Activated CD4-positive, CD25-positive, alpha-beta regulatory T cell treated with anti-CD3 and anti-CD28 coated beads, Interleukin-2, amount 50 U/mL, for 16 hours (primary cell): ENCODE measurements at regions not wholly inside any gene's neighbourhood (a gene's known extent, or its start where the extent isn't known, plus 50 kb on each side); places are given as distances from the start of the nearest gene placed in this dataset.

Experiments
- DNase-seq: peaks from one replicate; pipeline ENCODE4 v3.0.0-alpha.2; 2020; ENCODE audit warnings: low read depth, low spot score

DNA sequence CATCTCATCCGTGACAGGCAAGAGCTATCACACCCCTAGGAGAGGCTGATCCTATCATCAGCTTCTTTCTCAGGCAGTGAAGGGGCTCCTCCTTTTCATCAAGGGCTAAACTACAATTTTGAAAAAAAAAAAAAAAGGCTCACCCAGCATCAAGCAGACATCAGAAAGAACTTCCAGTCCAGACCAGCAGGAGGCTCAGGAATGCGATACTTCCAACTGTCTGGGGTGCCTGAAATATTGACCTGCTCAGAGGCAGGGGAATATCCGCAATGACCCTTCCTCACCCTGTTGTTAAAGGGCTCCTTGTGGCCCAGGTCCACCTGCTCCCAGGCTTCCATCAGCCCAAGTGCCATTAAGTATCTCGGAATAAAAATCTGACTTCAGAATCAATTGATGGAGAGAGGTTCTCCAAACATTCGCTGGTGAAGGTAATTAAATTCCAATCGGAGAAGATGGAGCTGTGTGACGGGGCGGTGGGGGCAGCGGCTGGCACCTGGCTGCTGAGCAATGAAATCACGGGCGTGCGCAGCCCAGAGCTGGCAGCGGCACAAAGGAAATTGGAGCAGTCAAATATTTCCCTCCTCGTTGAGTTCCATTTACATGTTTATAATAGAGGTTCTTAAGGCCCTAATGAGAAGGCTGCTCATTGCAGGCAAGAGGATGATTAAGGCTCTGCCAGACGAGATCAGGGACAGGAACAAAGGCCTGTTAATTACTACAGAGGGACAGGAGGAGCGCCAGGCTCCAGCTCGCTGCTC, 69.0 kb upstream of the THY1 start:
- DNase-seq, result no peak

DNA sequence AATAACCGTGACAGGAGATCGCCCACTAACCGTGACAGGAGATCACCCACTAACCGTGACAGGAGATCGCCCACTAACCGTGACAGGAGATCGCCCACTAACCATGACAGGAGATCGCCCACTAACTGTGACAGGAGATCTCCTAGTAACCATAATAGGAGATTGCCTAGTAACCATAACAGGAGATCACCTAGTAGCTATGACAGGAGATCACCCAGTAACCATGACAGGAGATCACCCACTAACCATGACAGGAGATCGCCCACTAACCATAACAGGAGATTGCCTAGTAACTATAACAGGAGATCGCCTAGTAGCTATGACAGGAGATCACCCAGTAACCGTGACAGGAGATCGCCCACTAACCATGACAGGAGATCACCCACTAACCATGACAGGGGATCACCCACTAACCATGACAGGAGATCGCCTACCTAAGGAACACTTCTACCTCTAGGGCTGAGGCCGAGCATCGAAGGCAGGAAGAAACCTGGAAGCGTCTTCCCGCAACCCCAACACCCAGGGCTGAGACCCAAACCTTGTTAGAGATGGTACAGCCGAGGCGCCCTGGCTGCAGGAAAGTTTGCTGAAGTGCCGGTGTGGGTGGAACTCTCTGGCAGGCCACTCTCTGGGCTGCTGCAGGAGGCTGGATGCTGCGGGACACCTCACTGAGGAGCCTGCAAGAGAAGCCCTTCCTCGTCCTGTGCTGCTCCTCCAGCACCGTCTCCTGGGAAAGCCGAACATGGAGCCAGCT, 67.5 kb upstream of the THY1 start:
- no peak for DNase-seq

DNA sequence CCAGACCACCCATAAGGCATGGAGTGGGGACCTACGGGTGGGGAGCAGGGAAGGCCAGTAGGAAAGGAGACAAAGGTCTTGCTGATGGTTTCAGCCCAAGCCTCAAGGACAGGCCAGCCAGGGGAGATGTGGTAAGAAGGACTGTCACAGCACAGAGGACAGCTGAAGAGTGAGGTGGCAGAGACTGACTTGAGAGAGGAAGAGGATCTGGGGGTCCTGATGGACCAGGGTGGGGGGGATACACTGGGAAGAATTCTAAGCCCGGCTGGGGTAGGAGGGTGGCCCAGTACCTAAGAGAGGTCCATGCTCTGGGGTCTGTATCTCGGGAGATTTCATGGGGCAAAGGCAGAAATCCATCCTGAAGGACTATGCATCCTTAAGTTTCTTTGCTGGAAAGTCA, 66.1 kb upstream of the THY1 start:
- no peak for DNase-seq

- no peak for DNase-seq
Observed at GRCh38 chr11:119488256-119488995, 65.5 kb upstream of the THY1 start.

DNA sequence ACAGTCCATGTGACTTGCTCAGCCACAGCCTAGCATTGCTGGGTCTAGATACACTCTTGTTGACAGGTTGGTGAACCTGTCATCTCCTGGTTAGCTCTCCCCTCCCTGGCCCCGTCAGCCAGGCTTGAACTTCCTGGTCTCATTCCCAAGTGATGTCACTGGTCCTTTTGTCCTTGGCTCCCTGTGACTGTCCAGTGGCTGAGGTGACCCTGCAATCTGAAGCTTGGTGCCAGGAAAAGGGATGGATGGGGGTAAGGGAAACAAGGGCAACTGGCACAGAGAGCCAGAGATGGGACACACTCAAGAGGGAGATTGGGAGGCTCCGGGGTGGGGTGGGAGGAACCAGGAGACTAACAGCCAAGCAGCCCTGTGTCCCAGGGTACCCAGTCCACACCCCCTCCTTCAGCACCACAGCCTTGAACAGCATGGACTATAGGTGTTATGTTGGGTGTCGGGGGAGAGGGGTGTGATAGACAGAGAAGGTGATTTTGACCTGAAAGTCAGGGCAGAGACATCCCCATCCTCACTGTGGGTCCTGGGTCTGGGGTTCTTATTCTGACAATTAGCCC, 63.8 kb upstream of the THY1 start:
- DNase-seq, result no peak

GRCh38 chr11:119486016-119486415, 63.0 kb upstream of the THY1 start:
- DNase-seq, result no peak

GRCh38 chr11:119484741-119485605, 62.0 kb upstream of the THY1 start:
- DNase-seq, result no peak

DNA sequence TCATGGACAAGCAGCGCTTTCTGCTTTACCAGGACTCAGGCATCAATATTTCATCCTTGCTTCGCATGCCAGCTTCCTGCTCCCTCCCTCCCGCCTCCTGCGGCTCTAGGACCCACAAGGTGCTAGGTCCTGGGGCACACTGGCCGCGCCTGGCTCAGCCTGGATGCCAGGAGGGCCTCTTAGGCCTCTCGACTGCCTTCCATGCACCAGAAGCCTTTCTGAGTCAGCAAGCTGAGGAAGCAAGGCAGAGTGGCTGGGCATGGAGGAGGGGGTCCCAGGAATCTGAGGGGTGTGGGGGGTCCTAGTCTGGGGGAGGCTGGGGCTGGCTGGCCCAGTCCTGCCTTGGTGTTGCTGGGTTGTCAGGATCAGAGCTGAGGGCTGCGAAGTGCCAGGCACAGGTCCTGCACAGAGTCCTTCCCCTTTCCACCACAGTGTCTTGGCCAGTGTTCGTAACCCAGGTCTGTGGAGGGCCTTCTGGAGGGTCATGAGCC, 61.0 kb upstream of the THY1 start:
- DNase-seq, result no peak

GRCh38 chr11:119483341-119483880, 60.4 kb upstream of the THY1 start:
- DNase-seq, result no peak

GRCh38 chr11:119482521-119483011, 59.6 kb upstream of the THY1 start:
- no peak for DNase-seq

DNA sequence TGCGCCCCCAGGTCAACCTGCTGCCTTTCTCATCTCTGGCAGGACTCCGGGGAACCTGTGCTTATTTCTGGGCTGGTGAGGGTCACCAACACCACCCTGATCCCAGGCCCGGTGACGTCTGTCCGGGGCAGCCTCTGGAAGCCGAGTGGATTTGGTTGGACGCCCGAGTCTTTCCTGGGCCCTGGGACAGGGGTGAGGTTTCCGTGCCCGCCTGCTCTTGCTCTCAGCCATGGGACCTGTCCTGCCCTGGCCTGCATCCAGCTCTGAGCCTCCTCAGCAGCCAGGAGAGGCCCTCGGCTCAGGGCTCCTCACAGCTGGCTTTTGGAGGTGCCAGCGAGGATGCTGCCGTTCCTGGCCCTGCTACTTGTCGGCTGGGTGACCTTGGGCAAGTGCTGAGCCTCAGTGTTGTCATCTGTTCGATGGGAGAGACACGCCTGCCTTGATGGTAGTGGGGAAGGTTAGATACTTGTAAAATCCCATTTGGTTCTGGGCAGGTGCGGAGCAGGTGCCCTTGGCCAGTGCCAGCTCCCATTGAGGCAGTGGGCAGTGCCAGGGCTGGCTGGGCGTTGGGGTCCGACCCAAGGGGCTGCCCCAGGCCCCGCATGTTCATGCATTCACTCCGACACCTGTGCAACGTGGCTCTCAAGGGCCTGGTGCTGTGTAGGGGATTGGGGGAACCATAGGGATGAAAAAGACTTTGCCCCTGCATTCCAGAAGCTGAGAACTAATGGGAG, 58.9 kb upstream of the THY1 start:
- DNase-seq, result no peak

DNA sequence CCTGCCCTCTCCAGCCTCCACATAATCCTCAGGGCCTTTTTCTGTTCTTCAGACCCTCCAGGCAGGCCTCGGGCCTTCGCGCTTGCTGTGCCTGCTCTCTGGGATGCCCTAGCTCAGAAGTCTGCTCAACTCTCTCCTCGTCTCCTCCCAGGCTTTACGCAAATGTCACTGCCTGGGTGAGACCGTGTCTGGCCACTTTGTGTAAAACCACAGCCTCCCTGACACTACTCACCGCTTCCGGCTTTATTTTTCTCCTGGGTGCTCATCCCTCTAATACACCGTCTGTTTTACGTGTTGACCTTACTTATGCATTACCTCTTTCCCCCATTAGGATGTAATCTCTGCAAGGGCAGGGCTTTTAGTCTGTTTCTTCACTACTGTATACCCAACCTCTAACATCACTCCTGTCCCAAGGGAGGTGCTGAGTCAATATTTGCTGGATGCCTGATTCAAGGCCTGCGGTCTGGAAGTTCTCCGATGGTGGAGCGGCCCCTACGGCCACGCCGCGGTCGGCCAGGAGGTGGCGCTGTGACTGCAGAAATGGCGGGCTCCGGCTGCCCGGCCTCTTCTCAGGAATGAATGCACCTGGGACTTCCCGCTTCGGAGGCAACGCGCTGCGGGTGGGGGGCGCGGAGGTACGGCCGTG, 58.2 kb upstream of the THY1 start:
- DNase-seq, result peak; percentile 38

GRCh38 chr11:119480380-119481020, 57.5 kb upstream of the THY1 start:
- no peak for DNase-seq

DNA sequence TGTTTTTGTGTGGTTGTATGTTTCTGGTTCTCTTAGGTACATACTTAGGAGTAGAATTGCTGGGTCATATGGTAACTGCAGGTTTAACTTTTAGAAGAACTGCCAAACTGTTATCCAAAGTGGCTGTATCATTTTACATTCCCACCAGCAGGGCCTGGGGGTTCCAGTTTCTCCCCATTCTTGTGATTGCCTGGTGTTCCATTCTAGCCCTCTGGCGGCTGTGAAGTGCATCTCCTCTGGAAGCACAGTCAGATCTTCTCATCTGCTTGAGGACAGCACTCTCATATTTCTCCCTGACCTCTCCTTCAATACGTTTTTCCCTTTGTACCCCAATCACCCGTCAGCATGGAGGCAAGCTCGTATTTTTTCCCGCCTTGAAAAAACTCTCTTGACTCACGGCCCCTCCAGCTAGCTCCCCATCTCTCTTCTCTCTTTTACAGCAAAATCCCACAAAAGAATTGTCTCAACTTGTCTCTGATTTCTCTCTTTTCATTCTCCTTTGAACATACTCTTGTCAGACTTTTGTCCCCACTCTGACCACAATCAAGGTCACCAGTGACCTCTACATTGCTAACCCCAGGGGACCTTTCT, 56.8 kb upstream of the THY1 start:
- DNase-seq, result no peak

DNA sequence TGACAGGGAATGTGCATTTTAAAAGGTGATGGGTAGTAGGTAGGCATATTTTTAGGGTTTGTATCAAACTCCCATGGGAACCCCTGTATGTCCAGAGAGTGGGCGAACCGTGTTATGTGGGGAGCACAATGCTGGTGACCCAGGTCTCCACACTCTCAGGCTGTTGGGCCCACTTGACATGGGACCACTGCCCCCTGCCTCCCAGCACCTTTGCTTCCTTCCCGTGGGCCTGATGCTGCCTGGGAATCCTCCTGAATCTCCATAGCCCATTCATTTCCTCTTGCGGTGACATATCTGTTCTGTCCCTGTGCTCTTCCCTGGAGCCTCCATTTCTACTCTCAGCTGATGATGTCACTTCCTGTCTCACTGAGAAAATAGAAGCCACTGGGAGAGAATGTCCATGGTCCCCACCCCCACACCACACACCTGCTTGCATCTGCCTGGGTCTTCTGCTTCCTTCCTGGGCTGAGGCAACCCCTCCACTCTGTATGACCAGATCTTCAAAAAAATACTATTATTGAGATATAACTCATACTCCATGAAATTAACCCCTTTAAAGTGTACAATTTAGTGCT, 55.8 kb upstream of the THY1 start:
- DNase-seq, result no peak

DNA sequence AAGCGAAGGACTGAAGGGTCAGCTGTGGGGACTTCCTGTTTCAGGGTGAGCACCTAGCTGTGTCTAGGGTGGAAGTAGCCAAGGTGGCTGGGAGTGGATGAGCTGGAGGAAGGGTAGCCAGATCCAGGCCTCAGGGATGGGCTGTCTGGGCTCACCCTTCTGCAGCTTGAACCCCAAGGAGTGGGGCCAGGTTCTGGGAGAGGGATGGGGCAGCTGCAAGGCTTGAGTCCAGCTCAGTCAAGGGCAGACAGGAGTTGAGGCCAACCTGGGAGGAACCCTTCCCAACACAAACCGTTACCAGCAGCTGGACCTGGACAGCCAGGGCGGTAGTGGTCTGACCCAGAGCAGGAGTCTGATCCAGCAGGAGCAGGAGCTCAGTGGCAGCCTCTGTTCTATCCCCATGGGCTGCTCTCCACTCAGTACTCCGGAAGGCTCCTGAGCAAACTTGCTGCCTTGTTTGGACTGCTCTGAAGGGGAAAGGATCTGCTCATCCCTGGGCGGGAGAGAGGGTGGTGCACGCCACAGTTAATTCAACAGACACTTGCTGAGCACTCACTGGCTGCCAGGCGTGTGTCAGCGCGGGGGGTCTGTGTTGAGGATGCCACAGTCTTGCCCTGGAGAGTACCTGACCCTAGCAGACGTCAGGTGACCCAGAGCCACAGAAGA, 53.8 kb upstream of the THY1 start:
- DNase-seq, result no peak

DNA sequence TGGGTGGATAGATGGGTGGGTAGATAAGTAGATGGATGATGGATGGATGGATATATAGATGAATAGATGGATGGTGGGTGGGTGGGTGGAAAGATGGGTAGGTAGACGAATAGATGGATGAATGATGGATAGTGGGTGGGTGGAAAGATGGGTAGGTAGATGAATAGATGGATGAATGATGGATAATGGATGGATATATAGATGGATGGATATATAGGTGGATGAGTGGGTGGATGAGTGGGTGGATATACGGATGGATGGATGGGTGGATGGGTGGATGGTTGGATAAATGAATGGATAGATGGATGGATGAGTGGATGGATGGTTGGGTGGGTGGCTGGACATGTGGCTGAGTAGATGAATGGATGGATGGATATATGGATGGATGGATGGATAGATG, 53.1 kb upstream of the THY1 start:
- no peak for DNase-seq
